Loucy (cell line): ENCODE measurements at regions not wholly inside any gene's neighbourhood (a gene's known extent, or its start where the extent isn't known, plus 50 kb on each side); places are given as distances from the start of the nearest gene placed in this dataset.

Source experiments
- EZH2phosphoT487 ChIP-seq: fragments of 200-600 bp; IDR thresholded peaks from 2 replicates; pipeline ENCODE4 v1.6.1; 2018; ENCODE audit warnings: antibody characterized with exemption, mild to moderate bottlenecking, moderate library complexity, borderline replicate concordance
- TF ChIP-seq, protein P1 (sequence below): fragments of 200-600 bp; sonication (generic); conservative IDR thresholded peaks from 2 replicates; pipeline ENCODE4 v1.5.1; 2014; ENCODE audit warnings: mild to moderate bottlenecking, antibody characterized with exemption, low read length

DNA sequence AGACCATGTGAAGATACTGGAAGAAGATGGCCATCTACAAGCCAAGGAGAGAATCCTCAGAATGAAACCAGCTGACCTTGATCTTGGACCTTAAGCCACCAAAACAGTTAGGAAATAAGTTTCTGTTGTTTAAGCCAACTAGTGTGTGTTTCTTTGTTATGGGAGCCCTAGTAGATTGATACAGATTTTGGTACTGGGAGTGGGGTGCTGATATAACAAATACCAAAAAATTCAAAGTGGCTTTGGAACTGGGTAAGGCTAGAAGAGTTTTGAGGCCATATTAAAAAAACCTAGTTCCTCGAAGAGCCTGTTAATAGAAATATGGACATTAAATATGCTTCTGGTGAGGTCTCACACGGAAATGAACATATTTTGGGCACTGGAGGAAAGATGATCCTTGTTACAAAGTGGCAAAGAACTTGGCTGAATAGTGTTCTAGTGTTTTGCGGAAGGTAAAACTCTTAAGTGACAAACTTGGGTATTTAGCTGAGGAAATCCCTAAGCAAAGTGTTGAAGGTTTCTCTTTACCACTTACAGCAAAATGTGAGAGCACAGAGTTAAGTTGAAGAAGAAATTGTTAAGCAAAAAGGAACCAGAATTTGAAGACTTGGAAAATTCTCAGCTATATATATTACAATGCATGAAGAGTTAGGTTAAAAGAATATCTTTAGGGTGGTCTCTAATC is 55.1 kb upstream of the CD83 start:
- TF ChIP-seq, protein P1, sequence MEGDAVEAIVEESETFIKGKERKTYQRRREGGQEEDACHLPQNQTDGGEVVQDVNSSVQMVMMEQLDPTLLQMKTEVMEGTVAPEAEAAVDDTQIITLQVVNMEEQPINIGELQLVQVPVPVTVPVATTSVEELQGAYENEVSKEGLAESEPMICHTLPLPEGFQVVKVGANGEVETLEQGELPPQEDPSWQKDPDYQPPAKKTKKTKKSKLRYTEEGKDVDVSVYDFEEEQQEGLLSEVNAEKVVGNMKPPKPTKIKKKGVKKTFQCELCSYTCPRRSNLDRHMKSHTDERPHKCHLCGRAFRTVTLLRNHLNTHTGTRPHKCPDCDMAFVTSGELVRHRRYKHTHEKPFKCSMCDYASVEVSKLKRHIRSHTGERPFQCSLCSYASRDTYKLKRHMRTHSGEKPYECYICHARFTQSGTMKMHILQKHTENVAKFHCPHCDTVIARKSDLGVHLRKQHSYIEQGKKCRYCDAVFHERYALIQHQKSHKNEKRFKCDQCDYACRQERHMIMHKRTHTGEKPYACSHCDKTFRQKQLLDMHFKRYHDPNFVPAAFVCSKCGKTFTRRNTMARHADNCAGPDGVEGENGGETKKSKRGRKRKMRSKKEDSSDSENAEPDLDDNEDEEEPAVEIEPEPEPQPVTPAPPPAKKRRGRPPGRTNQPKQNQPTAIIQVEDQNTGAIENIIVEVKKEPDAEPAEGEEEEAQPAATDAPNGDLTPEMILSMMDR, result no peak
- no peak for TF ChIP-seq EZH2phosphoT487
